ENCODE measurements at regions not wholly inside any gene's neighbourhood (a gene's known extent, or its start where the extent isn't known, plus 50 kb on each side); places are given as distances from the start of the nearest gene placed in this dataset.

DNA sequence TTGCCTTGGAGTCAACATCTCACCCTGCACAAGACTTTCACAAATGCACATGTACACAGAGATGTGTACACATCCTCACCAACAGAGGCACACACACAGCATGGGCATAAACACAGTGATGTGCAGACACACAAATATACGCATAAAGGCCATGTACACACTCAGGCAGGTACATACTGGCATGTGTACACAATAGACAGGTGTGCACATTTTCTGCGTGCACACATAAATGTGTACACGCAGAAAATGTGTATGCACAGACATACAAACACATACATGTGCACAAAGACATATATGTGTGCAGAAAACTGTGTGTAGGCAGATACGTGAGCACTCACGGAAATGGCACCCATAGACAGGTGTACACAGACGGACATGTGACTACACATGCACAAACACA is 85.3 kb upstream of the ZBTB40 start (continued):
- TF ChIP-seq ZBTB40 (IDR thresholded peaks at IDR 0.05) (no peak), ZBTB40 (CRISPR knock-in tag; IDR thresholded peaks at IDR 0.05) (no peak), ZNF256 (CRISPR knock-in tag; conservative IDR thresholded peaks at IDR 0.05) (no peak), ATF1 (CRISPR knock-in tag; IDR thresholded peaks at IDR 0.05) (no peak), ZNF138 (CRISPR knock-in tag; IDR thresholded peaks at IDR 0.05; ENCODE audit: low read depth) (no peak), NFE2 (CRISPR knock-in tag; IDR thresholded peaks at IDR 0.05) (no peak)

All from HepG2 (cell line).